SJSA1 (cell line): ENCODE measurements at regions not wholly inside any gene's neighbourhood (a gene's known extent, or its start where the extent isn't known, plus 50 kb on each side); places are given as distances from the start of the nearest gene placed in this dataset.

ENCODE experiments used
- DNase-seq, 2 experiments: peaks; one replicate each; pipeline ENCODE4 v3.0.0-alpha.2; 2015 to 2020; ENCODE audit warnings: low spot score in 2 of 2, low read depth in 1 of 2
- H3K27ac ChIP-seq: fragments of 250-450 bp; sonication (Bioruptor Pico); 2 replicates; pipeline ENCODE4 v1.5.1; 2020; ENCODE audit warnings: mild to moderate bottlenecking, moderate library complexity
- H3K27me3 ChIP-seq: fragments of 250-450 bp; sonication (Bioruptor Pico); replicated peaks from 2 replicates; pipeline ENCODE4 v1.5.1; 2020; ENCODE audit warnings: mild to moderate bottlenecking, moderate library complexity
- H3K36me3 ChIP-seq: fragments of 250-450 bp; sonication (Bioruptor Pico); 2 replicates; pipeline ENCODE4 v1.5.1; 2020; ENCODE audit warnings: mild to moderate bottlenecking
- H3K4me1 ChIP-seq: fragments of 250-450 bp; sonication (Bioruptor Pico); replicated peaks from 2 replicates; pipeline ENCODE4 v1.6.1; 2021; ENCODE audit warnings: mild to moderate bottlenecking
- H3K4me3 ChIP-seq: fragments of 250-450 bp; sonication (Bioruptor Pico); 2 replicates; pipeline ENCODE4 v1.5.1; 2020; ENCODE audit warnings: mild to moderate bottlenecking
- H3K9me3 ChIP-seq: fragments of 250-450 bp; sonication (Bioruptor Pico); replicated peaks from 2 replicates; pipeline ENCODE4 v1.5.1; 2020; ENCODE audit warnings: mild to moderate bottlenecking

- no peaks in the 10 kb centered on the region for H3K9me3 ChIP-seq
- H3K36me3 ChIP-seq, result no peaks in the 10 kb centered on the region
- H3K27me3 ChIP-seq, result no peaks in the 10 kb centered on the region
- no peak for DNase-seq
- H3K4me3 ChIP-seq, result no peak overlapping the region
- no peak overlapping the region for H3K27ac ChIP-seq
- H3K4me1 ChIP-seq, result no peaks in the 10 kb centered on the region
Measured at GRCh38 chr15:72953306-72953705, 99.0 kb upstream of the NEO1 start.

DNA sequence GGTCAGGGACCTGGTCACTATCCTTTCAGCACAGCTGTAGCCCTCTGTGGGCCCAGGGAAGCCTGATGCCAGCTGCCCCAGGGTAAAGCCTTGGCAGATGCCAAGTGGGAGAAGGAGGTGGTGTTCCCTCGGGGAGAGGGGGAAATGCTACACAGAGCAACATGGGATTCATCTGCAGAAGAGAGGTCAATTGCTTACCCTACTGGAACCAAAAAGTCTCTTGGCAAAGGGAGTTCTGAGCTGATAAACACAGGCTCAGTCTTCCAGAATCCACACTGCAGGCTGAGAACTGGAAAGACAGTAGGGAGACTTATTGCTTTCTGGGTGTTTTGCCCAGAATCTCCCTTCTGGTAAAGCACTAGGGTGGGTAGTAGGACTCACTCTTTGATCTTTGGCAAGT, 100.1 kb upstream of the NEO1 start:
- Histone ChIP-seq H3K27ac (no peak overlapping the region), H3K4me1 (no peaks in the 10 kb centered on the region), H3K9me3 (0 out of 2 replicates have a peak, but pooled peaks cover 3% of the 10 kb centered on the region), H3K36me3 (no peaks in the 10 kb centered on the region), H3K4me3 (no peak overlapping the region), H3K27me3 (no peaks in the 10 kb centered on the region)
- no peak for DNase-seq

- H3K27me3 ChIP-seq, result no peaks in the 10 kb centered on the region
- DNase-seq, result no peak
- no peak overlapping the region for H3K4me3 ChIP-seq
- H3K36me3 ChIP-seq, result no peaks in the 10 kb centered on the region
- H3K27ac ChIP-seq, result no peak overlapping the region
- 0 out of 2 replicates have a peak, but pooled peaks cover 3% of the 10 kb centered on the region for H3K9me3 ChIP-seq
- no peaks in the 10 kb centered on the region for H3K4me1 ChIP-seq
Measured at GRCh38 chr15:72948662-72949061, 103.6 kb upstream of the NEO1 start.

DNA sequence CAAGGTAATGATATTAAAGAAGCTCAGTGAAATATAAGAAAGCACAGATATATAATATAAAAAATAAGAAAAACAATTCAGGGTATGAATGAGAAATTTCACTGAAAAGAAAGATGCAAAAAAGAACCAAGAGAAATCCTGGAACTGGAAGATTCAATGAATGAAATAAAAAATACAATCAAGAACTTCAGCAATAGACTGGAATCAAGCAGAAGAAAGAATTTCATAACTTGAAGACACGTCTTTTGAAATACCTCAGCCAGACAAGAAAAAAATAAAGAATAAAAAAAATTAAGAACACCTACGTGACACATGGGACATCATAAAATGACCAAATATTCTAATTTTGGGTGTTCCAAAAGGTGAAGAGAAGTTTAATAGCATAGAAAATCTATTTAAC, 104.6 kb upstream of the NEO1 start:
- no peak overlapping the region for H3K4me3 ChIP-seq
- H3K9me3 ChIP-seq, result 0 out of 2 replicates have a peak, but pooled peaks cover 3% of the 10 kb centered on the region
- no peak overlapping the region for H3K27ac ChIP-seq
- H3K27me3 ChIP-seq, result no peaks in the 10 kb centered on the region
- DNase-seq, result no peak
- no peaks in the 10 kb centered on the region for H3K4me1 ChIP-seq
- no peaks in the 10 kb centered on the region for H3K36me3 ChIP-seq

GRCh38 chr15:72944565-72944964, 107.7 kb upstream of the NEO1 start:
- H3K4me3 ChIP-seq, result no peak overlapping the region
- no peak for DNase-seq
- no peaks in the 10 kb centered on the region for H3K36me3 ChIP-seq
- H3K4me1 ChIP-seq, result no peaks in the 10 kb centered on the region
- H3K9me3 ChIP-seq, result peaks cover 3% of the 10 kb centered on the region; the same call in 1 of the 2 replicates
- no peak overlapping the region for H3K27ac ChIP-seq
- H3K27me3 ChIP-seq, result no peaks in the 10 kb centered on the region

DNA sequence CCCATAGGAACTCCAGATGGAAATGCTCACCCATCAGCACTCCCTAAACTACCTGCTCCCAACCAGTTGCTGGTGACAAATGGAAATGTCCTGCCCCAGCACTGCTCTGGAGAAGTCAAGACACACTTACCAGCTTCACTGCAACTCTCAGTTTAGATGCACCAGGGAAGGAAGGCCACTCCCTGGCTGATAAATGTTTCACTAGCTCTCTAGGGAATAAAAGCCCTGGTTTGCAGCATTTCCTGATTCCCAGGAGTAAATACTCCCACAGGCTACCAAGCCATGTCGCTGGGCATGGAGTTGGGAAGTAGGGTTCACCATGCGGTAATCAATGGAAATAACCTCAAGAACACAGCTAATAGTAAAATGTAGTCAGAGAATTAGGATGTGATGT, 112.0 kb upstream of the NEO1 start:
- no peak for DNase-seq
- Histone ChIP-seq H3K9me3 (no peaks in the 10 kb centered on the region; the same call in 1 of the 2 replicates), H3K27me3 (no peaks in the 10 kb centered on the region), H3K4me3 (no peak overlapping the region), H3K36me3 (no peaks in the 10 kb centered on the region), H3K27ac (no peak overlapping the region), H3K4me1 (peaks cover 10% of the 10 kb centered on the region)

DNA sequence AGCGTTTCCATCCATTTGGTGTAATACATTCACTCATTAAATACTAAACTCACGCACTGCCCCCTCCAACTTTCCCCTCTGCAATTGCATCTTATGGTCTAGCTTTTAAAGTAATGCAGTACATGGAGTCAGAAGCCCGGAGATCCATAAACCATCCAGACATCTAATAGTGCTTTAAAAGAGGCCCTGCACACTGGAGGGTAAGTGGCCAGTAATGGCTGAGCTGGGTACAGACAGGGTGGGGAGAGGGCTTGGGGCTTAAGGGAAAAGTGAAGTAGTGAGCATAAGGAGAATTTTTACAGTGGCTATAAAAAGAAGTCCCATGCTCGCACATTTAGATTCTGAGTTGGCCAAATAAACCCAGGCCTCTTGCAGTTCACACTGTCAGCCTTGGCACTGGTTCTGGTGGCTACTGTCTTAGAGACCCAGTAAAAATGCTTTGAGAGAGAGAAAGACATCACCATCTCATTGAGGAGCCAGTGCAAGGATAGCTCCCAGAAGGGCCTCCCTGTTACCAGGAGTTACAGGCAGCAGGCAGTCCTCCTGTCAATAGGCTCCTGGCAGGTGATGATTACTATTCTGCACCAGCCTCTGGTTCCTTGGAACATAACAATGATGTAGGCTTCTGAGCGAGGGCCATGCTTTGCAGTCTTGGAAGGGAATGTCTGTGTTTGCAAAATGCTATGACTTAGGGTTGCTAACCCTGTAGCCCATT, 112.6 kb upstream of the NEO1 start:
- DNase-seq, result no peak
- Histone ChIP-seq H3K4me3 (no peak overlapping the region), H3K4me1 (peaks cover 14% of the 10 kb centered on the region), H3K27me3 (no peaks in the 10 kb centered on the region), H3K36me3 (no peaks in the 10 kb centered on the region), H3K9me3 (no peaks in the 10 kb centered on the region; the same call in 1 of the 2 replicates), H3K27ac (no peak overlapping the region)

- Histone ChIP-seq H3K27me3 (no peaks in the 10 kb centered on the region), H3K9me3 (no peaks in the 10 kb centered on the region; the same call in 1 of the 2 replicates), H3K36me3 (no peaks in the 10 kb centered on the region), H3K27ac (no peak overlapping the region), H3K4me3 (no peak overlapping the region), H3K4me1 (peaks cover 28% of the 10 kb centered on the region)
- no peak for DNase-seq
Measured at GRCh38 chr15:72936691-72937679, 115.3 kb upstream of the NEO1 start.

DNA sequence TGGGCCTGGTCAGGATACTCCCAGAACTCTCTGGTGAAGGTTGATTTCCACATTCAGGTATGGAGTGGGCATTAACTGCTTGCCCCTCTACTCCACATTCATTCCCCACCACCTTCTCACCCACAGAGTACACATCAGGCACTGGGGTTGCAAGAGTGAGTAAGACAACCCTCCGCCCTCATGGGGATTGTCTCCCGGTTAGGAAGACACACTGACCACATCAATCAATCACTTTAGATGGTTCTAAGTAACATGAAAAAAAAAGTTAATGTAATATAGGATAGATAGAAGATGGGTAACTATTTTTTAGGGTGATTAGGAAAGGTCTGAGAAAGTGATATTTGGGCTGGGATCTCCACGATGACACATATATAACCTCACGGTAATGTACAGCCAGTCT, 116.0 kb upstream of the NEO1 start:
- Histone ChIP-seq H3K9me3 (no peaks in the 10 kb centered on the region; the same call in 1 of the 2 replicates), H3K27ac (no peak overlapping the region; the same call in 1 of the 2 replicates), H3K36me3 (no peaks in the 10 kb centered on the region), H3K4me1 (peaks cover 28% of the 10 kb centered on the region), H3K27me3 (no peaks in the 10 kb centered on the region), H3K4me3 (no peak overlapping the region)
- no peak for DNase-seq

DNA sequence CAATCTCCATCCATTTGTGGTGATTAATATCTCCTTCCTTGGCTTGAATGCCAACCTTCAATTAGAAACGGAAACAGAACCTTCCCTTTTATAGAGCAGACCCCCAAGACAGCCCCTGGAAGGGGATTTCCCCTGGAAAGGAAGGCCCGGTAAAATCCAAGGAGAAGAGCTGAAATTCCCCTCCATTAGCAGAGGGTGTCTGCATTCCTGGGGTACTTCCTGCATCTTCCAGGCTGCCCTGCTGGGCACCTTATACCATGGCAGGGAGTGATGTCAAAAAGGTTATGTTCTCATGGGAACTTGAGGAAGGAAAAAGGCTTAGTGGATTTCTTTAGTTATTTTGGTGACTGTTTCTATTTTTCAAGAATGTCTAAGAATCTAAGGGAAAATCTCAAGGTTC, 116.7 kb upstream of the NEO1 start:
- H3K36me3 ChIP-seq, result no peaks in the 10 kb centered on the region
- H3K27ac ChIP-seq, result peak overlapping the region; percentile 80
- H3K27me3 ChIP-seq, result no peaks in the 10 kb centered on the region
- peaks cover 28% of the 10 kb centered on the region for H3K4me1 ChIP-seq
- H3K9me3 ChIP-seq, result no peaks in the 10 kb centered on the region; the same call in 1 of the 2 replicates
- H3K4me3 ChIP-seq, result no peak overlapping the region
- DNase-seq, result peak in 1 of 2 experiments; percentile 63

DNA sequence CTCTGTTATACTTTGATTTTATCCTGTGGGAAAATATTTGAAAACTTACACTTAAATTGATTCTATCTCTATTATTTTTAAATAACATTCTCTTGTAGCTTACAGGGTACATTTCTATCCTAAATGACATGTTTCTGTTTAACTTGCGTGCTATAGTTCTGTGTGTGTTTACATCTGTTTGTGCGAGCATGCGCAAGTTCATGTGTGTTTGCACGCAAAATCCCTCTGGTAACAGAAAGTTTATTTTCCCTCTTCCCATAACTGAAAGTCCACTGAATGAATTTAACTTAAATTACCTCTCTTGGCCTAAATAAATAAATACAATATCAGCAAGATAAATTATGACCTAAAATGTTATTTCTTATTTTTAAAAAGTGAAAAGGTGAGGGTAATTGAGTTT, 117.3 kb upstream of the NEO1 start:
- Histone ChIP-seq H3K27ac (peak overlapping the region; percentile 80), H3K27me3 (no peaks in the 10 kb centered on the region), H3K9me3 (no peaks in the 10 kb centered on the region; the same call in 1 of the 2 replicates), H3K4me3 (no peak overlapping the region), H3K4me1 (peaks cover 28% of the 10 kb centered on the region), H3K36me3 (no peaks in the 10 kb centered on the region)
- peak in 1 of 2 experiments; percentile 72 for DNase-seq

GRCh38 chr15:72933976-72934375, 118.3 kb upstream of the NEO1 start:
- Histone ChIP-seq H3K27ac (peak overlapping the region; percentile 80), H3K4me1 (peaks cover 28% of the 10 kb centered on the region), H3K36me3 (no peaks in the 10 kb centered on the region), H3K9me3 (no peaks in the 10 kb centered on the region; the same call in 1 of the 2 replicates), H3K27me3 (no peaks in the 10 kb centered on the region), H3K4me3 (no peak overlapping the region)
- peak in 1 of 2 experiments; percentile 53 for DNase-seq

DNA sequence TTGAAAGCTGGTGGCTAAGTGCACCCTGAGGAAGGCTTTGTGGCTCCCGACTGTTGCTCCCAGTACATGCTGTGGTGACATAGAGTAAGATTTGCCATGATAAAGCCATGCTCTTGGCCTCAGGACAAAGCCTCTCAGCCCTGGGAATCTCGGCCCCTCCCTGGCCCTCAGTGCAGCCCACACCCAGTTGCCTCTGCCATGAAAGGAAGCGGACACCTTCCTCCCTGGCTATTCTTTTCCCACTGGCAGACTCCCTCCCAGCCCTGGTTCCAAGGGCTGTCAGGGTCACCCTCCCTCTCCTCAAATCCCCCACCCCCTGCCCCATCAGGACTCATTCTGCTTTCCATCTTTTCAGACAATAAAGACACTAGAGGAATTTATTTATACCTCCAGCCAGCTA, 119.8 kb upstream of the NEO1 start:
- H3K27ac ChIP-seq, result no peak overlapping the region
- peaks cover 28% of the 10 kb centered on the region for H3K4me1 ChIP-seq

DNA sequence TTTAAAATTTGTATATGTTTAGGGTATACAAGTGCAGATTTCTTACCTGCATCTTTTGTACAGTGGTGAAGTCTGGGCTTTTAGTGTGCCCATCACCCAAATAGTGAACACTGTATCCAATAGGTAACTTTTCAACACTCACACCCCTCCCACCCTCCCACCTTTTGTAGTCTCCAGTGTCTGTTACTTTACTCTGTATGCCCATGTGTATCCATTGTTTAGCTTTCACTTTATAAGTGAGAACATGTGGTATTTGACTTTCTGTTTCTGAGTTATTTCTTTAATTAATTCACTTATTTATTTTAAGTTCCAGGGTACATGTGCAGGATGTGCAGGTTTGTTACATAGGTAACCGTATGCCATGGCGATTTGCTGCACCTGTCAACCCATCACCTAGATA, 124.8 kb upstream of the NEO1 start:
- DNase-seq, result no peak
- H3K36me3 ChIP-seq, result no peaks in the 10 kb centered on the region
- H3K27ac ChIP-seq, result no peak overlapping the region
- H3K4me1 ChIP-seq, result peaks cover 5% of the 10 kb centered on the region; the same call in 1 of the 2 replicates
- H3K27me3 ChIP-seq, result no peaks in the 10 kb centered on the region; the same call in 1 of the 2 replicates
- H3K9me3 ChIP-seq, result no peaks in the 10 kb centered on the region
- H3K4me3 ChIP-seq, result no peak overlapping the region

More for the DNA sequence above, 119.8 kb upstream of the NEO1 start:
- Histone ChIP-seq H3K27me3 (no peaks in the 10 kb centered on the region; the same call in 1 of the 2 replicates), H3K4me3 (no peak overlapping the region), H3K36me3 (no peaks in the 10 kb centered on the region), H3K9me3 (no peaks in the 10 kb centered on the region; the same call in 1 of the 2 replicates)
- no peak for DNase-seq
